Fibroblast of mammary gland (primary cell): ENCODE measurements at regions not wholly inside any gene's neighbourhood (a gene's known extent, or its start where the extent isn't known, plus 50 kb on each side); places are given as distances from the start of the nearest gene placed in this dataset.

ENCODE experiments used
- DNase-seq: peaks from one replicate; pipeline ENCODE4 v3.0.0-alpha.2; 2010; ENCODE audit warnings: low read depth
- H3K4me3 ChIP-seq: 2 replicates; pipeline ENCODE4 v1.5.1; 2011; ENCODE audit warnings: low read depth, mild to moderate bottlenecking, low read length, moderate library complexity; ENCODE audit not compliant: control insufficient read depth
- CTCF ChIP-seq: conservative IDR thresholded peaks from 2 replicates; pipeline ENCODE4 v1.5.1; 2011; ENCODE audit warnings: low read depth, low read length, inconsistent platforms; ENCODE audit not compliant: control insufficient read depth, insufficient read depth

- no peak for DNase-seq
- H3K4me3 ChIP-seq: no peak overlapping the region
- TF ChIP-seq CTCF: no peak
Measured at GRCh38 chr1:29436181-29436785, 200.0 kb downstream of the PTPRU start.

- DNase-seq: no peak
- no peak for TF ChIP-seq CTCF
- no peak overlapping the region for H3K4me3 ChIP-seq
Measured at GRCh38 chr1:29433830-29434229, 197.5 kb downstream of the PTPRU start.

- DNase-seq: no peak
- no peak overlapping the region for H3K4me3 ChIP-seq
- TF ChIP-seq CTCF: no peak
Measured at GRCh38 chr1:29431138-29431537, 194.8 kb downstream of the PTPRU start.

GRCh38 chr1:29429656-29430055, 193.3 kb downstream of the PTPRU start:
- no peak for TF ChIP-seq CTCF
- H3K4me3 ChIP-seq: no peak overlapping the region
- DNase-seq: no peak

GRCh38 chr1:29428997-29429396, 192.7 kb downstream of the PTPRU start:
- no peak for DNase-seq
- no peak for TF ChIP-seq CTCF
- H3K4me3 ChIP-seq: no peak overlapping the region

- H3K4me3 ChIP-seq: no peak overlapping the region
- TF ChIP-seq CTCF: no peak
- no peak for DNase-seq
Measured at GRCh38 chr1:29428280-29428615, 191.9 kb downstream of the PTPRU start.
